Panc1 (cell line): ENCODE measurements at regions not wholly inside any gene's neighbourhood (a gene's known extent, or its start where the extent isn't known, plus 50 kb on each side); places are given as distances from the start of the nearest gene placed in this dataset.

Source experiments
- ATAC-seq: fragments of 200-7000 bp; cut with Tn5 transposase; 2 replicates; pipeline ENCODE4 v1.9.1; 2020; ENCODE audit warnings: mild to moderate bottlenecking, moderate library complexity
- BruUV-seq: library from RNA; stranded (reverse); fragments of 400-500 nt; replicated peaks from 2 replicates; lab custom pipeline; 2021; lab: Mats Ljungman, UMichigan
- CTCF ChIA-PET: fragments of 300-600 bp; sonication (Branson Sonifier 250); formaldehyde crosslinking; loops from one replicate; lab custom pipeline; 2022; ENCODE audit warnings: antibody characterized with exemption; lab: Charles Lee
- POLR2A ChIA-PET: fragments of 300-600 bp; sonication (Branson Sonifier 250); formaldehyde crosslinking; loops from one replicate; lab custom pipeline; 2022; ENCODE audit warnings: antibody characterized with exemption; lab: Charles Lee
- DNase-seq: peaks from one replicate; pipeline ENCODE4 v3.0.0-alpha.2; 2010; ENCODE audit warnings: low read depth, low spot score
- H3K27ac ChIP-seq: 2 replicates; pipeline ENCODE4 v1.5.1; 2011; ENCODE audit warnings: mild to moderate bottlenecking, low read length, inconsistent platforms
- H3K27me3 ChIP-seq: fragments of 200-500 bp; sonication (Bioruptor generic); 2 replicates; pipeline ENCODE4 v1.6.0; 2014; ENCODE audit warnings: low read length, inconsistent platforms; ENCODE audit not compliant: control insufficient read depth, insufficient read depth
- H3K36me3 ChIP-seq: fragments of 200-500 bp; sonication (Bioruptor generic); 2 replicates; pipeline ENCODE4 v1.5.1; 2014; ENCODE audit warnings: inconsistent platforms, mild to moderate bottlenecking, low read length, moderate library complexity; ENCODE audit not compliant: control insufficient read depth, insufficient read depth
- H3K4me1 ChIP-seq: 2 replicates; pipeline ENCODE4 v1.5.1; 2011; ENCODE audit warnings: inconsistent platforms, mild to moderate bottlenecking, low read length, moderate library complexity; ENCODE audit not compliant: control insufficient read depth, insufficient read depth
- H3K4me3 ChIP-seq, 2 experiments: 2 replicates each; pipeline ENCODE4 v1.5.1; 2011 to 2012; ENCODE audit warnings: low read depth in 2 of 2, low read length in 2 of 2, mild to moderate bottlenecking in 2 of 2, inconsistent platforms in 1 of 2, moderate library complexity in 1 of 2
- H3K9me3 ChIP-seq: fragments of 200-500 bp; sonication (Bioruptor generic); 2 replicates; pipeline ENCODE4 v1.5.1; 2014; ENCODE audit warnings: low read depth, mild to moderate bottlenecking, inconsistent platforms, low read length, moderate library complexity; ENCODE audit not compliant: control insufficient read depth, insufficient read depth
- POLR2AphosphoS5 ChIP-seq: IDR thresholded peaks from 2 replicates; pipeline ENCODE4 v1.6.1; 2012; ENCODE audit warnings: mild to moderate bottlenecking, low read depth, low read length, moderate library complexity
- REST ChIP-seq, 2 experiments: IDR thresholded peaks; 2 replicates each; pipeline ENCODE4 v1.6.1; 2011 to 2012; ENCODE audit warnings: low read depth in 2 of 2, control low read depth in 1 of 2, low read length in 1 of 2, mild to moderate bottlenecking in 1 of 2, moderate library complexity in 1 of 2; ENCODE audit not compliant: insufficient read depth in 1 of 2
- SIN3A ChIP-seq: IDR thresholded peaks from 2 replicates; pipeline ENCODE4 v1.6.1; 2012; ENCODE audit warnings: low read depth, mild to moderate bottlenecking, low read length, moderate library complexity, borderline replicate concordance; ENCODE audit not compliant: insufficient read depth
- TCF7L2 ChIP-seq: IDR thresholded peaks from 2 replicates; pipeline ENCODE4 v1.6.1; 2011; ENCODE audit warnings: mild to moderate bottlenecking, low read depth, low read length, inconsistent platforms
- in situ Hi-C: cut with HindIII; loops from 2 replicates; pipeline ENCODE4 v1.10.0; 2016; ENCODE audit warnings: low sequenced_read_pairs, low pct_unique_long_range_greater_than_20kb
- intact Hi-C: fragments of 100-400 bp; cut with micrococcal nuclease; formaldehyde crosslinking; loops from one replicate; pipeline ENCODE4 v1.10.0; 2022; ENCODE audit not compliant: unreplicated experiment
- TF ChIP-seq, protein P1 (sequence below): fragments of 450-650 bp; IDR thresholded peaks from 2 replicates; pipeline ENCODE4 v1.5.1; 2017; ENCODE audit warnings: mild to moderate bottlenecking

DNA sequence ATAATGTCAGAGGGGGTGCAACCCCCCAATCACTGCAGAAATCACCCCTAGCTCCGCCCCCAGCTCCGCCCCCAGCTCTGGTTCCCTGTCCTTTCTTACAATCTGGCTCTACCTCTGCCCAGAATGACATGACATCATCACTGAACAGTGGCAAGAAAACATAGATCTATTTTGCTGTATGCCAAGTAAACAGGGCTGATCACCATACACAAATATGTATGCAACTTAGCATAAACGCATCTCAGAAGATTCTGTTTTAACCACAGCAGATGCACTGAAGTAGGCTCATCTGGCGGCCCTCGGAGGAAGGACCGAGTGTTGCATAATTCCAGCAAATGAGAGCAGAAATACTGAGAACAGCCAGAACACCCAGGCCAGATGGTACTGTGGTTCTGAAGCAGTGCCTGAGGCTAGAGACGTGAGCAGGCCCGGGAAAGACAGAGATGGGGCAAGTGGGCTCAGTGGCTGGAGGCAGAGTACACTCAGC, 293.3 kb upstream of the KLF14 start:
- ATAC-seq (peak; percentile 43; the same call in 1 of the 2 replicates), DNase-seq (no peak)
- BruUV-seq: no TSS peak
- Histone ChIP-seq H3K4me3 (no peak overlapping the region), H3K4me1 (no peaks in the 10 kb centered on the region), H3K27me3 (no peaks in the 10 kb centered on the region), H3K9me3 (no peaks in the 10 kb centered on the region), H3K27ac (no peak overlapping the region), H3K36me3 (no peaks in the 10 kb centered on the region)
- in situ Hi-C loops: no loop called here
- TF ChIP-seq TCF7L2 (no peak), POLR2AphosphoS5 (no peak), SIN3A (no peak), REST (IDR thresholded peaks at IDR 0.05; ENCODE audit: insufficient read depth in 1 of 2, low read depth in 2 of 2, low read length in 1 of 2) (no peak)
- TF ChIP-seq, protein P1, sequence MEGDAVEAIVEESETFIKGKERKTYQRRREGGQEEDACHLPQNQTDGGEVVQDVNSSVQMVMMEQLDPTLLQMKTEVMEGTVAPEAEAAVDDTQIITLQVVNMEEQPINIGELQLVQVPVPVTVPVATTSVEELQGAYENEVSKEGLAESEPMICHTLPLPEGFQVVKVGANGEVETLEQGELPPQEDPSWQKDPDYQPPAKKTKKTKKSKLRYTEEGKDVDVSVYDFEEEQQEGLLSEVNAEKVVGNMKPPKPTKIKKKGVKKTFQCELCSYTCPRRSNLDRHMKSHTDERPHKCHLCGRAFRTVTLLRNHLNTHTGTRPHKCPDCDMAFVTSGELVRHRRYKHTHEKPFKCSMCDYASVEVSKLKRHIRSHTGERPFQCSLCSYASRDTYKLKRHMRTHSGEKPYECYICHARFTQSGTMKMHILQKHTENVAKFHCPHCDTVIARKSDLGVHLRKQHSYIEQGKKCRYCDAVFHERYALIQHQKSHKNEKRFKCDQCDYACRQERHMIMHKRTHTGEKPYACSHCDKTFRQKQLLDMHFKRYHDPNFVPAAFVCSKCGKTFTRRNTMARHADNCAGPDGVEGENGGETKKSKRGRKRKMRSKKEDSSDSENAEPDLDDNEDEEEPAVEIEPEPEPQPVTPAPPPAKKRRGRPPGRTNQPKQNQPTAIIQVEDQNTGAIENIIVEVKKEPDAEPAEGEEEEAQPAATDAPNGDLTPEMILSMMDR: no peak
- CTCF ChIA-PET: no interaction called here
- intact Hi-C loops: no loop called here
- POLR2A ChIA-PET: no interaction called here

- Histone ChIP-seq H3K4me3 (no peak overlapping the region), H3K27ac (no peak overlapping the region), H3K36me3 (no peaks in the 10 kb centered on the region), H3K4me1 (no peaks in the 10 kb centered on the region), H3K9me3 (no peaks in the 10 kb centered on the region), H3K27me3 (no peaks in the 10 kb centered on the region)
- TF ChIP-seq, protein P1: no peak
- TF ChIP-seq POLR2AphosphoS5 (no peak), TCF7L2 (no peak), REST (IDR thresholded peaks at IDR 0.05; ENCODE audit: insufficient read depth in 1 of 2, low read depth in 2 of 2, low read length in 1 of 2) (no peak), SIN3A (no peak)
- intact Hi-C loops (no loop called here), in situ Hi-C loops (no loop called here)
- ChIA-PET CTCF (no interaction called here), POLR2A (interaction anchor here (0.6 kb wide), 1 partner anchor 30 kb away, joined by 3 read pairs; no protein-coding TSS in a partner anchor)
- BruUV-seq: no TSS peak
- DNase-seq (no peak), ATAC-seq (no peak)
Measured at GRCh38 chr7:131028295-131028694, 294.3 kb upstream of the KLF14 start.
